Testis (tissue), 2 donors: ENCODE measurements at regions not wholly inside any gene's neighbourhood (a gene's known extent, or its start where the extent isn't known, plus 50 kb on each side); places are given as distances from the start of the nearest gene placed in this dataset.

Experiments
- CTCF ChIP-seq, 3 experiments: fragments of 450-650 bp in 2 of 3; fragments of 200-600 bp in 1 of 3; sonication (generic) in 1 of 3; IDR thresholded peaks; one replicate each; pipeline ENCODE4 v1.5.1; 2016 to 2019; ENCODE audit warnings: antibody characterized with exemption in 3 of 3, mild to moderate bottlenecking in 2 of 3, moderate library complexity in 1 of 3
- POLR2A ChIP-seq: fragments of 450-650 bp; IDR thresholded peaks from one replicate; pipeline ENCODE4 v1.6.1; 2017; ENCODE audit warnings: antibody characterized with exemption, mild to moderate bottlenecking, moderate library complexity

GRCh38 chr3:89622063-89622700 is 514.8 kb downstream of the EPHA3 start:
- TF ChIP-seq POLR2A: no peak
- no peak for TF ChIP-seq CTCF (IDR thresholded peaks at IDR 0.05)
